Osteoblast (primary cell): ENCODE measurements at regions not wholly inside any gene's neighbourhood (a gene's known extent, or its start where the extent isn't known, plus 50 kb on each side); places are given as distances from the start of the nearest gene placed in this dataset.

ENCODE experiments used
- DNase-seq: peaks from one replicate; pipeline ENCODE4 v3.0.0; 2011; ENCODE audit warnings: low spot score, mixed read lengths; ENCODE audit not compliant: insufficient read length; ENCODE audit errors: missing footprints
- H2AFZ ChIP-seq: 2 replicates; pipeline ENCODE4 v1.6.0; 2011; ENCODE audit warnings: mild to moderate bottlenecking, low read length
- H3K27ac ChIP-seq: 2 replicates; pipeline ENCODE4 v1.5.1; 2011; ENCODE audit warnings: mild to moderate bottlenecking, low read depth, low read length, moderate library complexity
- H3K27me3 ChIP-seq: 2 replicates; pipeline ENCODE4 v1.6.0; 2012; ENCODE audit warnings: mild to moderate bottlenecking, control low read depth, inconsistent platforms, low read length, moderate library complexity; ENCODE audit not compliant: insufficient read depth
- H3K36me3 ChIP-seq: 2 replicates; pipeline ENCODE4 v1.5.1; 2011; ENCODE audit warnings: mild to moderate bottlenecking, low read length, control low read depth, moderate library complexity; ENCODE audit not compliant: insufficient read depth
- H3K4me1 ChIP-seq: 2 replicates; pipeline ENCODE4 v1.5.1; 2011; ENCODE audit warnings: mild to moderate bottlenecking, low read length, control low read depth, moderate library complexity; ENCODE audit not compliant: insufficient read depth
- H3K4me2 ChIP-seq: 2 replicates; pipeline ENCODE4 v1.6.0; 2011; ENCODE audit warnings: mild to moderate bottlenecking, low read length; ENCODE audit not compliant: insufficient read depth
- H3K4me3 ChIP-seq: fragments of 200-600 bp; sonication (generic); 3 replicates; pipeline ENCODE4 v1.5.1; 2012; ENCODE audit warnings: mild to moderate bottlenecking, low read length, inconsistent platforms; ENCODE audit not compliant: insufficient read depth
- H3K79me2 ChIP-seq: 2 replicates; pipeline ENCODE4 v1.6.0; 2012; ENCODE audit warnings: mild to moderate bottlenecking, low read length, control low read depth, inconsistent platforms; ENCODE audit not compliant: insufficient read depth
- H3K9me3 ChIP-seq: 2 replicates; pipeline ENCODE4 v1.5.1; 2011; ENCODE audit warnings: low read depth, low read length, control low read depth
- H4K20me1 ChIP-seq: 2 replicates; pipeline ENCODE4 v1.6.0; 2012; ENCODE audit warnings: mild to moderate bottlenecking, low read length, control low read depth; ENCODE audit not compliant: insufficient read depth
- CTCF ChIP-seq: IDR thresholded peaks from 2 replicates; pipeline ENCODE4 v1.5.1; 2011; ENCODE audit warnings: mild to moderate bottlenecking, low read depth, low read length, moderate library complexity; ENCODE audit errors: extremely low read depth

- Histone ChIP-seq H3K36me3 (no peaks in the 10 kb centered on the region), H2AFZ (peak overlapping the region; percentile 54), H3K79me2 (no peaks in the 10 kb centered on the region), H3K27me3 (no peaks in the 10 kb centered on the region), H3K9me3 (no peaks in the 10 kb centered on the region), H4K20me1 (no peaks in the 10 kb centered on the region), H3K4me2 (peak overlapping the region; percentile 25), H3K4me3 (no peak overlapping the region), H3K27ac (peak overlapping the region; percentile 43), H3K4me1 (peaks cover 35% of the 10 kb centered on the region)
- DNase-seq: no peak
- TF ChIP-seq CTCF: no peak
These were observed 298.3 kb downstream of the RPS24 start for GRCh38 chr10:78332012-78332411.

DNA sequence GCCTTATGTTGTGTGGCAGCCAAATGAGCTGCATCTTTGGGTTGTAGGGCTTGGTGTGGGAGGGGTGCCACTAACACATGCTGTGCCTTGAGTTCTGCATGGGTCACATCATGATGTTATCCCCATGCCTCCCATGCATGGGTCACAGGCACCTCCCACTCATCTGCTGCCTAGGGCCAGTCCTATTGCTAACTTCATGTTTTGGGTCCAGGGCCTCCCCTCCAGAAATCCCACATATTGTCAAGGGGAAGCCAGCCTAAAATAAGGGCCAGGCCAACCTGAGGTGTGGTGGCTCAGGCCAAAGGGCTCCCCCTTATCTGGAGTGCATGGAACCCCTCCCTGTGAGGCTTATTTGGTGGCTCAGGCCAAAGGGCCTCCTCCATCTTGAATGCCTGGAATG is 299.0 kb downstream of the RPS24 start:
- no peak for TF ChIP-seq CTCF
- H2AFZ ChIP-seq: no peak overlapping the region
- H3K4me3 ChIP-seq: no peak overlapping the region
- H3K4me2 ChIP-seq: no peak overlapping the region
- H3K9me3 ChIP-seq: no peaks in the 10 kb centered on the region
- no peaks in the 10 kb centered on the region for H3K79me2 ChIP-seq
- H4K20me1 ChIP-seq: no peaks in the 10 kb centered on the region
- peaks cover 37% of the 10 kb centered on the region for H3K4me1 ChIP-seq
- H3K27ac ChIP-seq: no peak overlapping the region
- H3K36me3 ChIP-seq: no peaks in the 10 kb centered on the region
- no peak for DNase-seq
- H3K27me3 ChIP-seq: no peaks in the 10 kb centered on the region

GRCh38 chr10:78333362-78334143 is 299.9 kb downstream of the RPS24 start:
- Histone ChIP-seq H3K27me3 (no peaks in the 10 kb centered on the region), H3K4me1 (peaks cover 43% of the 10 kb centered on the region), H3K79me2 (no peaks in the 10 kb centered on the region), H4K20me1 (no peaks in the 10 kb centered on the region), H2AFZ (no peak overlapping the region), H3K27ac (no peak overlapping the region), H3K4me2 (no peak overlapping the region), H3K9me3 (no peaks in the 10 kb centered on the region), H3K36me3 (no peaks in the 10 kb centered on the region), H3K4me3 (no peak overlapping the region)
- no peak for TF ChIP-seq CTCF
- DNase-seq: no peak

DNA sequence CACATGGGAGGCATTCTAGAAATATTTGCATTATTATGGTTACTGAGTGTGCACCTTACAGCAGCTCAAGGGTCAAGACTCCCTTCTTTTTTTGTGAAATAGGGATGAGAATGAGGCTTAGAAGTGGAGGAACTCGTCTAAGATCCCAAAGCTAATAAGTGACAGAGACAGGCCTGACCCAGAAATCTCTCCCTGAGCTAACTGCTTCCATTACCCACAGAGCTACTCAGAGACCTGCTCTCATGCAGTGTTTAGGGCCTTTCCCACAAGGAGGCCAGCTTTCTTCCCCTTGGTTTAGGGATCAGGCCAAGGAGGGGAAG is 301.7 kb downstream of the RPS24 start:
- Histone ChIP-seq H3K9me3 (no peaks in the 10 kb centered on the region), H3K27ac (peak overlapping the region; percentile 91), H2AFZ (no peak overlapping the region), H3K36me3 (no peaks in the 10 kb centered on the region), H3K4me1 (peaks cover 49% of the 10 kb centered on the region), H3K79me2 (no peaks in the 10 kb centered on the region), H3K4me3 (no peak overlapping the region), H4K20me1 (no peaks in the 10 kb centered on the region), H3K27me3 (no peaks in the 10 kb centered on the region), H3K4me2 (no peak overlapping the region)
- TF ChIP-seq CTCF: no peak
- no peak for DNase-seq
